GM19395 (cell line): ENCODE measurements at regions not wholly inside any gene's neighbourhood (a gene's known extent, or its start where the extent isn't known, plus 50 kb on each side); places are given as distances from the start of the nearest gene placed in this dataset.
"Not testable (repeated sequence)": the region's sequence is repeated elsewhere in the genome, so short reads cannot be mapped to it uniquely, and the experiment has no call there.

Source experiments
- ATAC-seq: cut with Tn5 transposase; IDR thresholded peaks from one replicate; pipeline ENCODE4 v1.9.1; 2021; ENCODE audit warnings: mild to moderate bottlenecking, moderate library complexity; ENCODE audit not compliant: unreplicated experiment

GRCh38 chr4:124833831-124834505 lies 121.4 kb upstream of the ANKRD50 start:
- no peak for ATAC-seq

GRCh38 chr4:124828382-124828781 lies 115.8 kb upstream of the ANKRD50 start:
- ATAC-seq, result no peak

GRCh38 chr4:124817531-124817930 lies 105.0 kb upstream of the ANKRD50 start:
- ATAC-seq, result no peak

DNA sequence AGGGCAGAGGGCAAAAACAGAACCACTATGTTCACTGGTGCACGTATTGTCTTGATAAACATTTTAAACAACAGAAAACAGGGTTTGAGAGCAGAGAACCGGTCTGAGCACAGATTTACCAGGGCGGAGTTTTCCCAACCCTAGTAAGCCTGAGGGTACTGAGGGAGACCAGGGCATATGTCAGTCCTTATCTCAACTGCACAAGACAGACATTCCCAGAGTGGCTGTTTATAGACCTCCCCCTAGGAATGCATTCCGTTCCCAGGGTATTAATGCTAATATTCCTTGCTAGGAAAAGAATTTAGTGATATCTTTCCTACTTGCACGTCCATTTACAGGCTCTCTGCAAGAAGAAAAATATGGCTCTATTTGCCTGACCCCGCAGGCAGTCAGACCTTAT lies 99.7 kb upstream of the ANKRD50 start:
- not testable (repeated sequence) for ATAC-seq

DNA sequence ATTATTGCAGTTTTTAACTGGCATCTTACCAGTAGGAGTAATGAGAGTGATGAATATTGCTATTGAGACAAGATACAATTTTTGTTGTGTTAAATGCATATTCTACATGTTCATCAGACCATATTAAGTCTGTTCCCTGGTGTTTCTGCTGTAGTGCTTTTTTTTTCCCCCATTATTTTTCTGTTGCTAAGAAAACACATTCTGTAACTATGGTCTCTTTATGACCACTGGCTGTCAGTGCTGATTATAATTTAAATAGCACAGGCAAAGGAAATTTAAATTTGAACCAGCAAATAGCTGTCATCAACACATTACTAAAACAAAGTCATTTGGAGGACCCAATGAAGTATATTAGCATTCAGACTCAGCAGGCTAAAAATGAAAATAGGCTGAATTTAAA lies 98.3 kb upstream of the ANKRD50 start:
- ATAC-seq, result no peak

GRCh38 chr4:124807421-124807820 lies 94.9 kb upstream of the ANKRD50 start:
- no peak for ATAC-seq

DNA sequence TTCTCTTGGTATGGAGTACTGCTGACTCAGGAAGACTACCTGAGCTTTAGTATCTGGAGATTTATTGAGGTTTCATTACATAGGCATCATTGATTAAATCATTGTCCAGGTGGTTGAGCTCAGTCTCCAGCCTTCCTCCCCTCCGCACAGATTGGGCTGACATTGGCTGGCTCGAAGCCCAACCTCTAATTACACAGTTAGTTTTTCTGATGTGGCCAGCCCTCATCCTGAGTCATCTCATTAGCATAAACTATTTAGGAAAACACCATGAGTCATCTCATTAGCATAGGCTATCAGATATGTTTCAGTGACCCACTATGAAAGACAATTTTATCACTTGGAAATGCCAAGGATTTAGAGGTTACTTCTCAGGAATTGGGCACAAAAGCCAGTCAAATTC lies 93.9 kb upstream of the ANKRD50 start:
- ATAC-seq, result no peak

- peak; percentile 91 for ATAC-seq
These were observed 92.1 kb upstream of the ANKRD50 start for GRCh38 chr4:124804584-124804983.

DNA sequence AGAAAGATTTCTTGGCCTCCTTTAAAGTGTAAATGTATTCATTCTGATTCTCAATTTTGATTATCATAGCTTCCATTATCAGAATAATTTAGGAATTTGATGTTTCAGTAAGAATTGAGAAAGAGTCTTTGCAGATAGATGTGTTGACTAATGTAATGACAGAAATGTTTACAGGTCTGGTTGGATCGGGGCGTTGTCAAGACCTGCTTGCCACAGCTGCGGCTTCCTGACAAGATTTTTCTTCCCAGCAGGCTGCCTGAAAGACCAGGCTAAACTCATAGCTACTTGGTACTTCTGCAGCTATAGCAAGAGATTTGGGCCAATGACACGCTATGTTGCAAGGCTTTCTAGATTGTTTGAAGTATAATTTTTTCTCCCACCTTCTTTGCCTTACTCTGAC lies 91.5 kb upstream of the ANKRD50 start:
- peak; percentile 7 for ATAC-seq

DNA sequence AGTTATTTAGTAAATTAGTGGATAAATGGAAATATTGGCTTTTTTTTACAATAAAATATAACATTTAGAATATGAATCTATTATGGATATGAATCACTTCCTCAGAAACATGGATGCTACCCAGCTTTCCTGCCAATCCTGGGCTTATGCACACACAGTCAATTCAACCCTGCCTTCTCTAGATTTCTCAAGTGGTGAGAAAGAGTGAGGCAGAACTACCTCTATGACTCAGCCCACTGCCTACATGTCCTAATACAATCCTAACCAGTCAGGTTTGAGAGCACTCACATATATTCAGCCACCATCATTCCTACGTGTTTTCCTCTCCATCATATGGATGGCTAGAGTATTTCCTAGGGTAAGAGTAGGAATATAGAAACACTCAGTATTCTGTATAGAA lies 91.1 kb upstream of the ANKRD50 start:
- peak; percentile 65 for ATAC-seq

DNA sequence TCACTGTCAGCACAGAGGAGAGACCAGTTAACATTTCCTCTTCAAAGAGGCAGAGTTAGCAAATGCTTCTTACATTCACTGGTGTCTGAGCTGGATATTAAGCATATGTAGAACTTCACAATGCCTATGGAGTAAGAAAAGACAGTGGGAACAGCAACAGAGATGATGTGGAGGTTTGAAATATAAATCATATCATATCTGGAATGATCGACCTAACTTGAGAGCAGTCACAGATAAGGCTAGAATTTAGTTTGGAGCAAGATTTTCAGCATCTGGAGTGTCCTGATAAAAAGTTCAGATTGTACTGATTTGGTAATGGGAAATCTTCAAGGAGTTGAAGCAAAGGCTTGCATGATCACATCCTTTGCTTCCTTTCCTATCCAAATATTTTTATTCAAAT lies 90.5 kb upstream of the ANKRD50 start:
- ATAC-seq, result no peak

GRCh38 chr4:124797223-124797622 lies 84.7 kb upstream of the ANKRD50 start:
- no peak for ATAC-seq

DNA sequence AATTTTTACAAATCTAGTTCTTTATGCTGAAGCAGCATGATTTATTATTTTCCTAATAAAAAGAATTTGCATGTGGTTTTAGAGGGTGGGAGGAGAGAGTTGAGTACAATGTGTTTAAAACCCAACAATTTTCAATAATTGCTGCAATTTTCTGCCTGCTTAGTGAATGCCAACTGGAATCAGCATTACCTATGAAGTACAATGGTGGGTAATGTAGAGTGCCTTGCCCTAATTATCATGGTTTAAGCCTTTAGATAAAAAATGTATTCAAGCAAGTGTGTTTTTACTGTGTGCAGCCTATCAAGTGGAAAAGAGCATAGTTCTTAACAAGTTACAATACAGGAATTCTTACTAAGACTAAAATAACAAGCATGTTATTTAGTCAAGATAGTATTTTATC lies 77.9 kb upstream of the ANKRD50 start:
- no peak for ATAC-seq

- no peak for ATAC-seq
These were observed 74.1 kb upstream of the ANKRD50 start for GRCh38 chr4:124786634-124787033.

DNA sequence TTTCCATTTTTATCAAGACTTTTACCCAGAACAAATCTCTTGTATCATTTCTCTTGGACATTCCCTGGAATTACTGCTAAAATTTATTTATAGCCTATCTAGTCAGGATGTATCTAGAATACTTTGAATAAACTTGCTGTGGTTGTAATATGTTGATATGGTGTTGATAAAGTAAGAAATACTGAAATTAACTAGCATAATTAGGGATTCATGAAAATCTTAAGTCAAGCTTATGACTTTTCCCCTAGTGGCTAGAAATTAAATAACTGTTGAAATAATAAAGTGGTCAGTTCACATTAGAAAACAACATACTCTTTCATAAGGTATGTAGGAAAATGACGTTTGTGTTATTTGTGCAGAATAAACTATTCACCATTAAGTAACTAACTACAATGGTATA lies 73.1 kb upstream of the ANKRD50 start:
- ATAC-seq, result no peak

DNA sequence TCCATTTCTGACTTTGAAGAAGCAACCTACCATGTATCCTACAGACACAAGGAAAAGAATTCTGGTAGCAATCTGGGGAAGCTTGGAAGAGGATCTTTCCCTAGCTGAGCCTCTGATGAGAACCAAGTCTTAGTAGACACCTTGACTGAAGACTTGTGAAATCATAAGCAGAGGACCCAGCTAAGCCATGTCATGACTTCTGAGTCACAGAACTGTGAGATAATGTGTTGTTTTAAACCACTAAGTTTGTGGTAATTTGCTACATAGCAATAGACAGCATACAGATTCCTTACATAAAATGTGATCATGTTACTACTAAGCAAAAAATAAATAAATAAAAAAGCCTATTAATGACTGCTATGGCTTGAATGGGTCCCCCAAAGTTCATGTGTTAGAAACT lies 71.3 kb upstream of the ANKRD50 start:
- ATAC-seq, result no peak

DNA sequence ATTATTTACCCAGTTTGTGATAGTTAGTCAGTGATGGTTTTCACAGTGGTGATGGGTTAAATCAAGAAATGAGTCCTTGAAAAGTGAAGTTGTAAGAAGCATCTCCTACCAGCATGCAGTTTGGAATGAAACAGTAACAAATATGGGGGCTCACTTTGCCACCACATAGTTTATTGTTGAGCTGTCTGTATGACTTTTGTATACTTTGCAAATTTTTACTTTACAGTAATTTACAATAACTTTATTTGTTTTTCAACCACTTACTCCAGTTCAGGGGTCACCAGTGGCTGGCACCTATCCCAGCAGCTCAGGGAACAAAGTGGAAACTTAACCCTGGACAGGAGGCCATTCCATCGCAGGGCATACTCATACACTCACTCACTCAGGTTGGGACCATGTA lies 64.5 kb upstream of the ANKRD50 start:
- ATAC-seq, result no peak

- no peak for ATAC-seq
These were observed 56.2 kb upstream of the ANKRD50 start for GRCh38 chr4:124768596-124769365.

GRCh38 chr4:124762956-124763355 lies 50.4 kb upstream of the ANKRD50 start:
- no peak for ATAC-seq
